Transverse colon (tissue), 4 donors: ENCODE measurements at regions not wholly inside any gene's neighbourhood (a gene's known extent, or its start where the extent isn't known, plus 50 kb on each side); places are given as distances from the start of the nearest gene placed in this dataset.
"Not testable (repeated sequence)": the region's sequence is repeated elsewhere in the genome, so short reads cannot be mapped to it uniquely, and the experiment has no call there.

ENCODE experiments used
- DNase-seq: peaks from one replicate; pipeline ENCODE4 v3.0.0-alpha.2; 2019
- H3K27ac ChIP-seq, 4 donors: fragments of 200-600 bp; sonication (generic); 2 replicates each; pipeline ENCODE4 v1.5.1; 2016 to 2018; ENCODE audit warnings: inconsistent platforms in 4 of 4
- H3K27me3 ChIP-seq: fragments of 200-600 bp; sonication (generic); 2 replicates; pipeline ENCODE4 v1.5.1; 2017; ENCODE audit warnings: inconsistent platforms
- H3K36me3 ChIP-seq, 4 donors: fragments of 200-600 bp; sonication (generic); 2 replicates each; pipeline ENCODE4 v1.5.1; 2017 to 2019; ENCODE audit warnings: inconsistent platforms in 4 of 4
- H3K4me1 ChIP-seq, 4 donors: fragments of 200-600 bp; sonication (generic); 2 replicates each; pipeline ENCODE4 v1.5.1; 2017 to 2020; ENCODE audit warnings: inconsistent platforms in 4 of 4
- H3K4me3 ChIP-seq, 4 donors: fragments of 200-600 bp; sonication (generic); 1 replicate in 1 of 4; 2 replicates in 3 of 4; pipeline versions ENCODE4 v1.5.1 to v1.6.1; 2017 to 2019; ENCODE audit warnings: inconsistent platforms in 4 of 4
- H3K9me3 ChIP-seq, 2 donors: fragments of 200-600 bp; sonication (generic); 2 replicates each; pipeline ENCODE4 v1.5.1; 2017 to 2019; ENCODE audit warnings: inconsistent platforms in 2 of 2
- CTCF ChIP-seq, 5 experiments: fragments of 200-600 bp in 3 of 5; fragments of 450-650 bp in 2 of 5; sonication (generic) in 3 of 5; IDR thresholded peaks; 1 replicate in 2 of 5; 2 replicates in 3 of 5; pipeline ENCODE4 v1.5.1; 2016 to 2017; ENCODE audit warnings: antibody characterized with exemption in 5 of 5, inconsistent platforms in 3 of 5, mild to moderate bottlenecking in 2 of 5, moderate library complexity in 1 of 5
- WGBS, 2 donors: methylation state at CpG; one replicate each; pipeline ENCODE4 v1.1.5; 2018; ENCODE audit warnings: low coverage in 1 of 2; 5-methylcytosine and 5-hydroxymethylcytosine counted together
- in situ Hi-C, 4 donors: fragments of 200-750 bp; cut with MboI; loops; one replicate each; pipeline versions ENCODE4 v1.15.0 to v1.15.1; 2017; ENCODE audit warnings: low sequenced_read_pairs in 3 of 4, low pct_ligation_motif_present in 1 of 4, low pct_unique_long_range_greater_than_20kb in 1 of 4
- intact Hi-C: fragments of 100-400 bp; cut with DNase I; formaldehyde crosslinking; loops from one replicate; pipeline ENCODE4 v1.15.1; 2023; ENCODE audit warnings: low total_unique reads

- H3K27me3 ChIP-seq, H3K4me3 ChIP-seq, H3K36me3 ChIP-seq, DNase-seq, H3K27ac ChIP-seq, H3K4me1 ChIP-seq, intact Hi-C loops, H3K9me3 ChIP-seq, in situ Hi-C loops: not testable (repeated sequence)
- WGBS, 2 donors: 84% methylated on average over 1 of the region's 1 CpG; no CpG with 5 or more reads in 1 of the 2 donors
Observed at GRCh38 chr1:145191272-145191675, 50.7 kb downstream of the PPIAL4D start.

- in situ Hi-C loops: not testable (repeated sequence)
Observed at GRCh38 chr1:145189543-145190030, 52.4 kb downstream of the PPIAL4D start.

GRCh38 chr1:145188869-145189542 is 53.0 kb downstream of the PPIAL4D start:
- H3K36me3 ChIP-seq, in situ Hi-C loops, H3K4me3 ChIP-seq, H3K4me1 ChIP-seq, intact Hi-C loops, H3K9me3 ChIP-seq, H3K27me3 ChIP-seq, H3K27ac ChIP-seq: not testable (repeated sequence)
- DNase-seq: peak; percentile 52
- WGBS, 2 donors: 47% methylated on average over 8 of the region's 8 CpGs; no CpG with 5 or more reads in 1 of the 2 donors

More at GRCh38 chr1:145189543-145190030, 52.4 kb downstream of the PPIAL4D start:
- H3K27ac ChIP-seq, H3K27me3 ChIP-seq, H3K4me3 ChIP-seq, DNase-seq, H3K4me1 ChIP-seq, intact Hi-C loops, H3K36me3 ChIP-seq, H3K9me3 ChIP-seq: not testable (repeated sequence)
- WGBS, 2 donors: 67% methylated on average over 3 of the region's 4 CpGs; no CpG with 5 or more reads in 1 of the 2 donors

- H3K4me3 ChIP-seq, in situ Hi-C loops, intact Hi-C loops, H3K9me3 ChIP-seq, H3K27ac ChIP-seq, H3K36me3 ChIP-seq, H3K4me1 ChIP-seq, DNase-seq, H3K27me3 ChIP-seq: not testable (repeated sequence)
- WGBS, 2 donors: 87% methylated on average over 3 of the region's 5 CpGs; no CpG with 5 or more reads in 1 of the 2 donors
- peak in 2 of 5 experiments; percentile 17 to 27 for TF ChIP-seq CTCF (IDR thresholded peaks at IDR 0.05)
Observed at GRCh38 chr1:145182606-145183413, 59.2 kb downstream of the PPIAL4D start.

GRCh38 chr1:145176285-145176925 is 65.6 kb downstream of the PPIAL4D start:
- H3K27ac ChIP-seq, in situ Hi-C loops, DNase-seq, H3K4me3 ChIP-seq, H3K36me3 ChIP-seq, intact Hi-C loops, H3K9me3 ChIP-seq, H3K4me1 ChIP-seq, H3K27me3 ChIP-seq: not testable (repeated sequence)
- 80 to 91% methylated on average over 1 to 4 of the region's 11 CpGs for WGBS, 2 donors

GRCh38 chr1:145174377-145174776 is 67.6 kb downstream of the PPIAL4D start:
- H3K36me3 ChIP-seq, H3K9me3 ChIP-seq, intact Hi-C loops, H3K27me3 ChIP-seq, H3K4me1 ChIP-seq, H3K4me3 ChIP-seq, in situ Hi-C loops, H3K27ac ChIP-seq, DNase-seq: not testable (repeated sequence)
- no CpG with 5 or more reads among the region's 3 CpGs for WGBS, 2 donors

- H3K4me1 ChIP-seq, H3K27ac ChIP-seq, DNase-seq, H3K27me3 ChIP-seq, in situ Hi-C loops, H3K36me3 ChIP-seq, H3K9me3 ChIP-seq, H3K4me3 ChIP-seq, intact Hi-C loops: not testable (repeated sequence)
- WGBS, 2 donors: 74% methylated on average over 23 of the region's 37 CpGs; no CpG with 5 or more reads in 1 of the 2 donors
Observed at GRCh38 chr1:145168220-145168848, 72.6 kb downstream of the FAM72D start.

- H3K4me1 ChIP-seq, in situ Hi-C loops, H3K9me3 ChIP-seq, H3K36me3 ChIP-seq, intact Hi-C loops, H3K27ac ChIP-seq, H3K27me3 ChIP-seq, DNase-seq, H3K4me3 ChIP-seq: not testable (repeated sequence)
- no CpG with 5 or more reads among the region's 3 CpGs for WGBS, 2 donors
Observed at GRCh38 chr1:145164360-145164759, 68.6 kb downstream of the FAM72D start.
